GM12878 (cell line): ENCODE measurements at regions not wholly inside any gene's neighbourhood (a gene's known extent, or its start where the extent isn't known, plus 50 kb on each side); places are given as distances from the start of the nearest gene placed in this dataset.

ENCODE experiments used
- CTCF ChIP-seq, 3 experiments: IDR thresholded peaks in 2 of 3; conservative IDR thresholded peaks in 1 of 3; 2 replicates each; pipeline ENCODE4 v1.5.1; 2011; ENCODE audit warnings: low read depth in 3 of 3, low read length in 3 of 3, mild to moderate bottlenecking in 3 of 3, control low read depth in 2 of 3, moderate library complexity in 2 of 3, inconsistent platforms in 1 of 3, mixed read lengths in 1 of 3; ENCODE audit not compliant: control insufficient read depth in 2 of 3, insufficient read depth in 1 of 3; ENCODE audit errors: extremely low read depth in 1 of 3
- EZH2 ChIP-seq: IDR thresholded peaks from 2 replicates; pipeline ENCODE4 v1.6.1; 2012; ENCODE audit warnings: low read depth, mild to moderate bottlenecking, control low read depth, inconsistent platforms, low read length, borderline replicate concordance; ENCODE audit not compliant: control insufficient read depth
- IRF4 ChIP-seq: IDR thresholded peaks from 2 replicates; pipeline ENCODE4 v1.6.1; 2011; ENCODE audit warnings: low read depth, low read length
- MTA2 ChIP-seq: fragments of 450-650 bp; IDR thresholded peaks from 2 replicates; pipeline ENCODE4 v1.6.1; 2016; ENCODE audit warnings: low read depth, mild to moderate bottlenecking, moderate library complexity
- PAX5 ChIP-seq: IDR thresholded peaks from 2 replicates; pipeline ENCODE4 v1.6.1; 2011; ENCODE audit warnings: low read depth, low read length, borderline replicate concordance
- POLR2AphosphoS2 ChIP-seq: IDR thresholded peaks from 2 replicates; pipeline ENCODE4 v1.6.1; 2011; ENCODE audit warnings: low read depth, mild to moderate bottlenecking, low read length, improper control_type of control experiment, moderate library complexity
- POLR2AphosphoS5 ChIP-seq: IDR thresholded peaks from 2 replicates; pipeline ENCODE4 v1.6.1; 2011; ENCODE audit warnings: mild to moderate bottlenecking, low read length, inconsistent platforms
- RUNX3 ChIP-seq: IDR thresholded peaks from 2 replicates; pipeline ENCODE4 v1.6.1; 2012; ENCODE audit warnings: low read length, inconsistent platforms
- ZBTB40 ChIP-seq: fragments of 450-650 bp; IDR thresholded peaks from 2 replicates; pipeline ENCODE4 v1.6.1; 2016; ENCODE audit warnings: mild to moderate bottlenecking, moderate library complexity, borderline replicate concordance
- ZNF384 ChIP-seq: IDR thresholded peaks from 2 replicates; pipeline ENCODE4 v1.6.1; 2012; ENCODE audit warnings: low read depth, mild to moderate bottlenecking, low read length, improper control_type of control experiment, borderline replicate concordance

- no peak for TF ChIP-seq CTCF (IDR thresholded peaks at IDR 0.05 in 2 of 3, conservative IDR thresholded peaks at IDR 0.05 in 1 of 3; ENCODE audit: control insufficient read depth in 2 of 3, extremely low read depth in 1 of 3, insufficient read depth in 1 of 3, low read depth in 3 of 3, low read length in 3 of 3)
- no peak for TF ChIP-seq POLR2AphosphoS2
- no peak for TF ChIP-seq EZH2
- TF ChIP-seq RUNX3 = no peak
- no peak for TF ChIP-seq ZNF384
- no peak for TF ChIP-seq ZBTB40
- TF ChIP-seq MTA2 = no peak
- TF ChIP-seq PAX5 = no peak
- TF ChIP-seq IRF4 = no peak
- no peak for TF ChIP-seq POLR2AphosphoS5
Observed at GRCh38 chr7:89714131-89714530, 440.1 kb upstream of the STEAP1 start.
